ENCODE measurements at regions not wholly inside any gene's neighbourhood (a gene's known extent, or its start where the extent isn't known, plus 50 kb on each side); places are given as distances from the start of the nearest gene placed in this dataset.

DNA sequence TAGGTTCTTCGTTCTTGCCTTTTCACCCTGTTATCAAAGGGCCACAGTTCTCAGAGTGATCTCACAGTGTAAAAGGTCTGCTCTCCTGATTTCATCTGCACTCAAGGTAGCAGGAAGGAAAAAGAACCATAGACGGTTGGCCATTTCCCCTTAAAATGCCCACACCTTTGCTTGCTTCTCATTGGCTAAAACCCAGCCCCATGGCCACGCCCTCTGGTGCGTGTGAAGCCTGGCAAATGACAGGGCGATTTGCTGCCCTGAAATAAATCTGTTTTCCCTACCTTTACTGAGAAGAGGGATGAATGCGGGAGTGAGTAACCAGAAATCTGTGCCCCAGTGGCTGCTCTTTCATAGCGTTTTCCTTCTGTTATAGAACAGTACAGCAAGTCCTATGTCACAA, 269.3 kb downstream of the POU4F1 start:
- DNase-seq, result no peak

DNA sequence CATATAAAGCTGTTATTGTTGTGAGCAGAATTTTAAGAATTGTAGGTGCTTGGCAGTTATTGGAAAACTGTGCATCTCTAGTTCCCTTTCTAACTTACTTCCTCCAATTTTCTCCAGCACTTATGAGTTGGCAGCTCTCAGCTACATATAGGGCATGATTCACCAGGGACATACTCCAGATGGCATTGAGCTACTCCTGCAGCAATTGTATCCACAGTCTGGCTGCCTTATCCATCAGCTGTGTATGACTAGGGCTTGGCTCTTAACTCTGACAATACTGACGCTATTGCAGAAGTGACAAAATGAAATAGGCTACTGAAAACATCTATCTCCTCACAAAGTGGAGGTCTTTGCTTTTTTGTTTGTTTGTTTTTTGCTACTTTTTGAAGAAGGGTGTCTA, 276.7 kb downstream of the POU4F1 start:
- DNase-seq, result peak in 2 of 58 donors; percentile 1 to 3

DNA sequence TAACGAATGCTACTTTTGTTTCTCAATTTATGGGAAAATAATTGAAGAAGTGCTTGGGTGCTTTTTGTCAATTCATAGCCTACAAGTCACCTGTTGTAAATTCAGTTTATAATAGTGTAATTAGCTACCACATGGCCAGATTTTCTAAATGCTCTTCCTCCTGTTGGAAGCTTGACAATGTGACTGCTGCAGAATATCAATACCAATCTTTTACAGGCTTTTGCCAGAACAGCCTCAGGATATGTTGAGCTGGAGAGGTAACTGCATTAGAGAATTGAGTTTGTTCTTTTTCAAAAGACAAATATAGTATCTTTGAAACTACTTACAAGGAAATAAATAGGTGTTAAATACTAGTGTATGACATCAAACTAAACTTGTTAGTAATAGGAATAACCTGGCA, 277.8 kb downstream of the POU4F1 start:
- no peak for DNase-seq

GRCh38 chr13:78323848-78324247, 279.5 kb downstream of the POU4F1 start:
- no peak for DNase-seq

DNA sequence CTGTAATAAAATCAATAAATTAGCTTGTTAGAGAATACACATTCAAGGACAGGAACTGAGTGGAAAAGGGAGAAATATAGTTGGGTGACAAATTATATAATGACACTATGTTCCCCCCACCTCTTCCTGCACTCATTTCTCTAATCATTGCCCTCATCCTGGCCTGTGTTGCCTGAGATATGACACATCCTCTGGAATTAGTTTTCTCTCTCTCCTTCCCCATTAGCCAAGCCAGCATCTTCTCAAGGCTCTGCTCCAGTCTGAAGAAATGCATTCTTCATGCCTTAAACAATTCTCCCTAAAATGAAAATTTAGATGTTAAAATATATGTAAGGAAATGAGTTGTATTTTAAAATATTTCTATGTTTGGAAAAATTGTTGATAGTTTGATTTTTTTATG, 280.3 kb downstream of the POU4F1 start:
- DNase-seq, result no peak

DNA sequence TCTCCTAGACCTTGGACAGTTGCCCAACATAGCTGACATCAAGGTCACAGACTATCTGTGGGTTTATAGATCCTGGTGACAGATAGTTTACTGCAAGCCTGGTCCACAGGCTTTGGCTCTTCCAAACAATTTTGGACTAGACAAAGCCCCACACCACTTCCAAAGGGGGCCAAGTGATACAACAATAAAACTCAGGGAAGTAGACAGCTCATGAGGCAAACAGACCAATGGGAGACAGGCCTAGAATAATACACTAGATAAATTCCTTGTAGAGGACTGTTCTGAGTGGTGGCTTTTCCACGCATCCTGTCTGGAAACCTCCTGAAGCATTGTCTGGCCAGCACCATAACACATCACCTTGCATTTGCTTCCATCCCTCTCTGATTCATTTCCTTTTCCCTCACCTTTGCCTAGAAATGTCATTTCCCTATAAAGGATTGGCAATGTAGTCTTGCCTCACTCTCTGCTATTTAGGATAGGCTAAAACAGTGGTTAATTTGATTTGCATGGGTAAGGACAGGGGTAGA, 284.2 kb downstream of the POU4F1 start:
- no peak for DNase-seq

DNA sequence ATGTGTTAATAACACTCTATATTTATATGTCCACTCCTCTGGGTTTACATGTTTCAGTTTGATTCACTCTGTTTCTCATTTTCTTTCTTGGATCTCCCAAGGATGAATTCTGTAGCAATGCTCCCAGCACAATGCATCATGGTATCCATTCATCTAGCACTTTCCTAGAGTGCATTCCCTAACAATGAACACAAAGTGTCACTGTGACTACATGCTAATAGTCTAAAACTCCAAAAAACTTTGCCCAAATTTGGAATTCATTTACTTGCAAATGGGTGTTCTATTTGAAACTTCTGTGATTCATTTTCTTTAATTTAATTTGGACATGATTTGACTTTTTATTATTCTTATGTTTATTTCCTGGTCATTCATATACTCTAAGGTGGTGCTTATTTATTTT, 286.3 kb downstream of the POU4F1 start:
- DNase-seq, result no peak

DNA sequence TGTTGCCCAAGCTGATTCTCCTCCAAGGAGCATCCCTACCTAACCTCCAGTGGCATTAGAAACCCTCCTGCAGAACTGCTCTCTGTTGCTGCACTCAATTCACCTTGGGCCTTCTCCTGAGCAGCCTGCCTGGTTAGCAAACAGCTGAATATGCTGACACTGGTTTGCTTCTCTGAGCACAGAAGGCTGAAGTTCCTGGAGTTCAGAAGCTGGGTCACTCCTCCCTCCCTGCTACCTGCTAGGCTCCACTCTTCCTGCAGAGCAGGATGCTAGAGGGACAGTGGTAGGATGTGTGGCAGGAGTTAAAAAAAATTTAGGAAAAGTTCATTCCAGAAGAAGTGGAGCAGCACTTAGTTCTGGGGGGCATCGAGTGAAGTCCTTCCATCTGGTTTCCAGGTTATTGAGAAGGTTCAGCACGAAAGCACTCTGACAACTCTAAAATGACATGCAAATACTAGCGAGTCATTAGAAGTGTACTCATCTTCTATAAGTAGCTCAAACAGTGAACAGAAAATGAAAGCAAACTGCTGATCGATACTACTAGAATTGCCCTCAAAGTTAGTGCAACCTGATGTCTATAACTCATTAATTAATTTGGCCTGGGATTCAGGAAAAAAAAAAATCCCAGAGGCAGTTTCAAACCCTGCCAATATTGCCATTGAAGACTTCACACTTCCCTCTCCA, 293.7 kb downstream of the POU4F1 start:
- no peak for DNase-seq

- DNase-seq, result no peak
Measured at GRCh38 chr13:78306519-78307206, 296.7 kb downstream of the POU4F1 start.

DNA sequence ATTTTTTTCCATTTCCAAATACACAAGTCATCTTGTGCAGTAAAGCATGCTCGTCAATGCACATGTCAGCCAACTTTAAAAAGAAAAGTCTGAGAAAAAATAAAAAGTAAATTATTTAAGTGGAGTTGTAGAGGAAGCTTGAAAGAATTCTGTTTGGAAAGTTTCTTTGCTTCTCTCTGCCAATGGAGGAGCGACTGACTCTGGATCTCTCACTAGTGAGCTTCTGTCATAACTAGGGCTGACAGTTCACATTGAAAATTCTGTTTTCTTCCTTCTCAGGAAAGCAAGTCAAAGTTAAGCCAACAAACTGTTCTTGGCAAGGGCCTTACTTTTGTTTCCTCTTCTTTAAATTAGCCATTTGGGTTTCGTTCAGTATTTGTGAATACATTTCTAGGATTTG, 298.2 kb downstream of the POU4F1 start:
- DNase-seq, result no peak

DNA sequence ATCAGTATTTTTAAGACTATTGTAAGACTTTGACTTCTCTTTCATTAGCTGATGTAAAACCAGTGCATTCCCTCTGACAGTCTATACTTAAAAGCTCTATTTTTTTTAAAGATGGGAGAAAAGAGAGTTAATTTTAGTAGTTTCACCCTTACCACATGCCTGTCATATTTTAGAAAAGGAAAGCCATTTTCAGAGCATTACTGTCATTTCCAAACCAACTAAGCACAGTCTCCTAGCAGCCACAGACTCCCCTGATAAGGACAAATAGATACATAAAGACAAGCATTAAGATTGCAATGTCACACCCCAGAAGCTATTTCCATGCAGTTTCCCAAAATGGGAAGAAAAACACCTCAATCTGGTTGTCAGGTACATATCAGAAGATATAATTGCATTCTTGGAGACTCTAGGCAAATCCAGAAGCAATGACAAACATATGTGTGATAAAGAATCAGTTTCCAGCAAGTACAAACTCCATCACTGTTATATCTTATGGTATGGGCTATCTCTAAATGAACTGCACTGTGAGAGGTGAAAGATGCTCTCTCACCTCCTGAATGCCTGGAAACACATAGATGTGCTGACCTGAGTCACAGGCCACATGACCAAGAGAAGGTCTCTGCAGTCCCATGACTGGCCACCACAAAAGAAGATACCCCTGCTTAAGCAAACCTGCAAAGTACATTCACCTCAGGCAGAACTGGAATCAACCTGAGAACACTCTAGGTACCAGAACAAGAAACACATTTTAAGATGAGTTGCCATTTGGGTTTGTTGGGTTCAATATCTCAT, 303.3 kb downstream of the POU4F1 start:
- DNase-seq, result no peak

- DNase-seq, result no peak
Measured at GRCh38 chr13:78298657-78299056, 304.7 kb downstream of the POU4F1 start.

- DNase-seq, result no peak
Measured at GRCh38 chr13:78286748-78287147, 316.6 kb downstream of the POU4F1 start.

DNA sequence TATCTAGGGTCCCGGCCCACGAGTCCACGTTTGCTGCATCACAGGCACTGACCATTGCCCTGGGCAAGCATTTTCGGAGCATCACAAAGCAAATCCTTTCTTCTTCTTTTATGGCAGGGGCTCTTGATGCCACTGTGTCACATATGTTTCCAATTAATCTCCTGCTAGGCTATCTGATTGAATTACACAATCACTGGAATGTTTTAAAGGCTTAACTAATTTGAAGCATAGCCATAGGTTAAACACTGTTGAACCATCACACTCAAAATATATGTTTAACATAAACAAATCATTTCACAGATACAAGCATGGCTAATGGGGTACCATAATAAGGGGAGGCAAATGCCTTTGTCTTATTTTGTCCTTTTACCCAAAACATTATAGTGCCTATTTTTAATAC, 338.3 kb downstream of the POU4F1 start:
- DNase-seq, result no peak

DNA sequence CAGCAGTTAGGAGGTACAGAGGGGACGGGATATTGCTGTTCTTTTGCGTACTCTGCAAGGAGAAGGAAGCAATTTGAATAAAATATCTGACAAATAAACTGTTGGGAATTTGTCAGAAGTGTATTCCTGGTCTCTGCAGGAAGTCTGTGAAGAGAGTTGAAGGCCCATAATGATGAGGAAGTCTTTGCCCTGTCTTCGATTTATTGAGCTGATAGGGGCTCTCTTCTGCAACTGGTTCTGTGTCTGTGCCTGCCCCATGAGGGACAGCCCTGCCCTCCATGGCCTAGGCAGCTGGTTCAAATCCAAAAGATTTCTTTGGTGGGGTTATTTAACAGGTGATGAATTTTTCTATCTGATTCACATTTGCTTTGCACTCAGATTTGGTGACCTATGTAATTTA, 339.7 kb upstream of the EDNRB start:
- no peak for DNase-seq

GRCh38 chr13:78256484-78256883, 337.9 kb upstream of the EDNRB start:
- no peak for DNase-seq

DNA sequence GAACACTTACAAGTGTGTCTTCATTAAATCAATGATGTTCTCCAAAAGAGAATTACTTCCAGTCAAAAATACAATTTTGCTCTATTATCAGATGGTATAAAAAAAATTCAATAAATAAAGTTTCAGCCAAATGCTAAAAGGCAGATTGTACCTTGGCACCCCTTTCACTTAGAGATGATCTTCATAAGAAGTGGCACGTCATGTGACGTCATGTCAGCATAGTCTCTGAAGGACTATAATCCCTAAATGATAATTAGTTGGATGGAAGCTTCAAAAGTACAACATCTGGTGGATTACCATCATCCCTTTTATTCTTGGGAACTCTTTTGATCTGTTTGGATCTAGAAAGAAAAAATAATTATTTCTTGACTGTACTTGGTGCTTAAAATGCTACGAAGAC, 335.5 kb upstream of the EDNRB start:
- no peak for DNase-seq

GRCh38 chr13:78247362-78247761, 328.7 kb upstream of the EDNRB start:
- DNase-seq, result no peak

DNA sequence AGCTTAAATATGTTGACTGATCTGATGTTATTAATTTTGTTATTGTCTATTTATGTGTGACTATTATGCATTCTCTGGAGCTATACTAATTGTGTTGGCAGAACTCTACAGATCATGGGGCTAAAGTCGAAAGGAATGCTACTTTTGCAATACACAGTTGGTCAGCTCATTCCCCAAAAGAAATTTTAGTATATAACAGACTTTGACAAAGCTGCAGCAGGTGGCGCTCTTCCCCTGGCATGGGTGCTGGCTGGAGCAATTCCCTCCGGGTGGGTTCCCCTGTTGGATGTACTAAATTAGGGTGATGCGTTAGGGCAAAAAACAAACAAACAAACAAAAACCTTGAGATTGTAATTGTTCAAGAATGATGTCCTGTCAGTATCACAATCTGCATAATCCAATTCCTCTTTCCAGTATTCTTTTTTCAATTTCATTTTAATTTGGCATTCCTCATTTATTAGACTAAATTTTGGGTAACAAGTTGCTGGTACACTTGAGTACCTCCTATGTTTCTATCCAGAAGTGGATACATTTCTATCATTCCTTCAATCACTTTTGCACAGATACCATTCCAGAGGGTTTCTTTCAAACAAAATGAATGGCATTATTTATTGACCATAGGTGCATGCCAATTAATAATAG, 322.8 kb upstream of the EDNRB start:
- peak in 7 of 58 donors; percentile 0 to 11 (median 2) for DNase-seq

- no peak for DNase-seq
Measured at GRCh38 chr13:78239714-78240113, 321.1 kb upstream of the EDNRB start.

- DNase-seq, result no peak
Measured at GRCh38 chr13:78238911-78239310, 320.3 kb upstream of the EDNRB start.

DNA sequence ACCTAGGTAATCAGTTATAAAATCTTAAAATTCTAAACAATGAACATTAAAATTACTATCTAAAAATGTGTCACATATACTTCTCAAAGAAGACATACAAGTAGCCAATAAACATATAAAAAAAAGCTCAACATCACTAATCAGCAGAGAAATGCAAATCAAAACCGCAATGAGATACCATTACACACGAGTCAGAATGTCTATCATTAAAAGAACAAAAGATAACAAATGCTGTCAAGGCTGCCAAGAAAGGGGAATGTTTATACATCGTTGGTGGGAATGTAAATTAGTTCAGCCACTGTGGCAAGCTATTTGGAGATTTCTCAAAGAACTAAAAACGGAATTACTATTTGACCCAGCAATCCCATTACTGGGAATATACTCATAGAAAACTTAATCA, 310.3 kb upstream of the EDNRB start:
- DNase-seq, result no peak
